ENCODE measurements at regions not wholly inside any gene's neighbourhood (a gene's known extent, or its start where the extent isn't known, plus 50 kb on each side); places are given as distances from the start of the nearest gene placed in this dataset.

DNA sequence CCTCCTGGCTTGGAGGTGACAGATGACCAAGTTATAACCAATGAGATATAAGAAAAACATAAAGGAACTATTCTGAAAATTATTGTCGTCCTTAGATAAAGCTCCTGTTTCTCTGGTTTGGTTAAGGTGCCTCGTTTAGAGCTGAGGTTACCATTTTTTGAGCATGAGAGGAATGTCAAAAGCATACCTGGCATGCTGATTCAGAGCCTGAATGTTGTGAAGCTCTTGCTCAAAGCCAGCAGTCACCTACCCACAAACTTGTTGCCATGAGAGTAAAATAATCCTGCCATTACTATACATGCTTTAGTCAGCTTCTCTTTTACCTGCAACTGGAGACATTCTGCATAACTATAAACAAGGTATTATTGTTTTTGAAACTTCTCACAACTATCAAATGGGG is 1116.2 kb downstream of the DIAPH3 start:
- TF ChIP-seq, protein P1, sequence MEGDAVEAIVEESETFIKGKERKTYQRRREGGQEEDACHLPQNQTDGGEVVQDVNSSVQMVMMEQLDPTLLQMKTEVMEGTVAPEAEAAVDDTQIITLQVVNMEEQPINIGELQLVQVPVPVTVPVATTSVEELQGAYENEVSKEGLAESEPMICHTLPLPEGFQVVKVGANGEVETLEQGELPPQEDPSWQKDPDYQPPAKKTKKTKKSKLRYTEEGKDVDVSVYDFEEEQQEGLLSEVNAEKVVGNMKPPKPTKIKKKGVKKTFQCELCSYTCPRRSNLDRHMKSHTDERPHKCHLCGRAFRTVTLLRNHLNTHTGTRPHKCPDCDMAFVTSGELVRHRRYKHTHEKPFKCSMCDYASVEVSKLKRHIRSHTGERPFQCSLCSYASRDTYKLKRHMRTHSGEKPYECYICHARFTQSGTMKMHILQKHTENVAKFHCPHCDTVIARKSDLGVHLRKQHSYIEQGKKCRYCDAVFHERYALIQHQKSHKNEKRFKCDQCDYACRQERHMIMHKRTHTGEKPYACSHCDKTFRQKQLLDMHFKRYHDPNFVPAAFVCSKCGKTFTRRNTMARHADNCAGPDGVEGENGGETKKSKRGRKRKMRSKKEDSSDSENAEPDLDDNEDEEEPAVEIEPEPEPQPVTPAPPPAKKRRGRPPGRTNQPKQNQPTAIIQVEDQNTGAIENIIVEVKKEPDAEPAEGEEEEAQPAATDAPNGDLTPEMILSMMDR (IDR thresholded peaks at IDR 0.05; ENCODE audit: insufficient read depth, low read depth, low read length), result no peak
- no peak for TF ChIP-seq EZH2 (IDR thresholded peaks at IDR 0.05; ENCODE audit: insufficient read depth, low read length)
